Progenitor cell of endocrine pancreas (in vitro differentiated cells): ENCODE measurements at regions not wholly inside any gene's neighbourhood (a gene's known extent, or its start where the extent isn't known, plus 50 kb on each side); places are given as distances from the start of the nearest gene placed in this dataset.

Source experiments
- DNase-seq: peaks from one replicate; pipeline ENCODE4 v3.0.0; 2021; ENCODE audit warnings: low spot score; ENCODE audit not compliant: unreplicated experiment
- H3K27ac Mint-ChIP-seq: 2 replicates; pipeline ENCODE4 v1.8.0; 2021; ENCODE audit warnings: mild to moderate bottlenecking, moderate library complexity, mixed read lengths
- H3K27me3 Mint-ChIP-seq: 2 replicates; pipeline ENCODE4 v1.8.0; 2021; ENCODE audit warnings: mixed read lengths
- H3K36me3 Mint-ChIP-seq: 2 replicates; pipeline ENCODE4 v1.8.0; 2022; ENCODE audit warnings: mixed read lengths; ENCODE audit not compliant: insufficient read depth
- H3K4me1 Mint-ChIP-seq: 2 replicates; pipeline ENCODE4 v1.8.0; 2021; ENCODE audit warnings: low read depth, mixed read lengths
- H3K4me3 Mint-ChIP-seq: 2 replicates; pipeline ENCODE4 v1.8.0; 2021; ENCODE audit warnings: low read depth, mild to moderate bottlenecking, moderate library complexity, mixed read lengths
- H3K9me3 Mint-ChIP-seq: 2 replicates; pipeline ENCODE4 v1.8.0; 2021; ENCODE audit warnings: low read depth, mixed read lengths
- TF ChIP-seq, protein P1 (sequence below): fragments of 200-600 bp; sonication (generic); IDR thresholded peaks from one replicate; pipeline ENCODE4 v1.5.0; 2021; ENCODE audit warnings: antibody characterized with exemption, mild to moderate bottlenecking; ENCODE audit not compliant: unreplicated experiment

DNA sequence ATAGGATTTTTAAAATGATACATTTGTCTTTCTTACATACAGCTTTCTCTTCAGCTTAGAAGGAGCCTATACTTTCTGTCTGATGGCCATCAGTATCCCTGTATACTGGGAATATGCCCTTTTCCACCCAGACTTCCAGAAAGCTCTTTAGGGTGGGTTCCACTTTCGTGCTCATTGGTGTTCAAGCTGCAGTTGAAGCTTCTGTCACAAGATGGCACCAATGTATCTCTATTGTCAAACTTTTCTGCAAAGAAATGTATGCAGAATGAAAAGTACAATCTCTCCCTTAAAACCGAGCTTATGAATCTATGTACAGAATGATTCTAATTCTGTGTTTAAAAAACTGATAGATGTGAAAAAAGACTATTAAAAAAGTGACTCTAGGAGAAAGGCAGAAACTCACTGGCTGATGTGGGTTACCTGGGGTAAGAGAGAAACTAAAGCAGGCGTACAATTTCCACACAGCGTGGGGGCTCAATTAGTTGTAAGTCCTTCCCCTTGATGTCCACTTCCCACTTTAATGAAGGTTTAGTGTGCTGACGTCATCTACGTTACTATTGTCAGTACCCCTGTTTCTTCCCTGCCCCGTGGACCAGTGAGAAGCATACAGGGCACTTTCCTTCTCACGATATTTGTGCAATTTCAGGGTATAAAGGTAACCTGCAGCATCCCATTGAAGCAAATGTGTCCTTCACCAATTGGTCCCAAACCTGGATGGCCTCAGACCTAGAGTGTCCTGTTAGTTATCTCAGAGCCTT lies 57.3 kb upstream of the TCEAL2 start:
- Mint-ChIP-seq H3K4me1 (no peaks in the 10 kb centered on the region), H3K27ac (no peak overlapping the region), H3K27me3 (no peaks in the 10 kb centered on the region), H3K9me3 (peaks cover 16% of the 10 kb centered on the region), H3K36me3 (no peaks in the 10 kb centered on the region), H3K4me3 (no peak overlapping the region)
- no peak for DNase-seq
- TF ChIP-seq, protein P1, sequence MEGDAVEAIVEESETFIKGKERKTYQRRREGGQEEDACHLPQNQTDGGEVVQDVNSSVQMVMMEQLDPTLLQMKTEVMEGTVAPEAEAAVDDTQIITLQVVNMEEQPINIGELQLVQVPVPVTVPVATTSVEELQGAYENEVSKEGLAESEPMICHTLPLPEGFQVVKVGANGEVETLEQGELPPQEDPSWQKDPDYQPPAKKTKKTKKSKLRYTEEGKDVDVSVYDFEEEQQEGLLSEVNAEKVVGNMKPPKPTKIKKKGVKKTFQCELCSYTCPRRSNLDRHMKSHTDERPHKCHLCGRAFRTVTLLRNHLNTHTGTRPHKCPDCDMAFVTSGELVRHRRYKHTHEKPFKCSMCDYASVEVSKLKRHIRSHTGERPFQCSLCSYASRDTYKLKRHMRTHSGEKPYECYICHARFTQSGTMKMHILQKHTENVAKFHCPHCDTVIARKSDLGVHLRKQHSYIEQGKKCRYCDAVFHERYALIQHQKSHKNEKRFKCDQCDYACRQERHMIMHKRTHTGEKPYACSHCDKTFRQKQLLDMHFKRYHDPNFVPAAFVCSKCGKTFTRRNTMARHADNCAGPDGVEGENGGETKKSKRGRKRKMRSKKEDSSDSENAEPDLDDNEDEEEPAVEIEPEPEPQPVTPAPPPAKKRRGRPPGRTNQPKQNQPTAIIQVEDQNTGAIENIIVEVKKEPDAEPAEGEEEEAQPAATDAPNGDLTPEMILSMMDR: peak; percentile 62

DNA sequence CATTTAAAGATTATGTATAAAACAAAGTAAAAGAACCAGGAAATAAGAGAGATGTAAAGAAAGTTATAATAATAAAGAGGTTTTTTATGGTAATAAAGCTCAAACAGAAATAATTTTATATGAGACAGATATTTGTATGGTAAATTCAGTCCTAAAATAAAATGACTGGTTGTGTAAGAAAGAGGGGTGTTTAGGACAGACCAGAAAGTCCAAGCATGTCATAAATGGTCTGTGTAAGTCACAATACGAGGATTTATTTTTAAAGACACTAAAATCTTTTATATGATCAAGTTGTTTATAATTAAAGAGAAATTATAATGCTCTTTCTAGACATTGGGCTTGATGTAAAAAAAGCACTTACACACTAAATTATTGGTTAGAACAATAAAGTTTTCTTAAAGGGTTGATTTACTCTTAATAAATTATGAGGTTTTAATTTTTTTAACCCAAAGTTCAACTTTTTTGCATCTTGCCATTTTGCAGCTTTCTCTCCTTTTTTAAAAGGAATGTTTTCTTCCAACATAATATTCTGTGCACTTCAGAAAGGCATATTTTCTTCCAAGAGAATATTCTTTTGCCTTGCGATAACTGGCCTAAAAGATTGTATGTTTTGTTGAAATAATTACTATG lies 61.9 kb upstream of the TCEAL2 start:
- H3K4me3 Mint-ChIP-seq: no peak overlapping the region
- H3K27me3 Mint-ChIP-seq: no peaks in the 10 kb centered on the region
- H3K27ac Mint-ChIP-seq: no peak overlapping the region
- peaks cover 34% of the 10 kb centered on the region for H3K9me3 Mint-ChIP-seq
- H3K36me3 Mint-ChIP-seq: no peaks in the 10 kb centered on the region
- no peak for DNase-seq
- no peaks in the 10 kb centered on the region for H3K4me1 Mint-ChIP-seq
- TF ChIP-seq, protein P1: no peak

DNA sequence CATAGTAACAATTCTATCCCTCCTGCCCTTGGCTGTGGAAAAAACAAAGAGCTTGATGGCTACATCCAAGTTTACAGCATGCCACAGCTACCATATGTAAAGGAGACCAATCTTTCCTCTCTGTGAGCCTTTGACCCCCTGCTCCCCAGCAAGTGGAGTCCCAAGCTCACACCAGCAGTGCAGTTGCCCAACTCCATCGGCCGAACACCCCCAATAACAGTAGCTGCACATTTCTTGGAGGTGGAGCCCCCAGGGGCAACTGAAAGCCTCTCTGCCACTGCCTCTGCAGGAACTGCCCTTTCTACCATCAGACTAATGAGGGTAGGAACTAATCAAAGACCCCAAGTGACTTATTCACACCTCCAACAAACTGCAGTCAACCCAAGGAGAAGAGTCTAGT lies 81.0 kb upstream of the TCEAL2 start:
- no peak overlapping the region for H3K27ac Mint-ChIP-seq
- DNase-seq: no peak
- H3K4me1 Mint-ChIP-seq: no peaks in the 10 kb centered on the region
- H3K27me3 Mint-ChIP-seq: no peaks in the 10 kb centered on the region
- H3K36me3 Mint-ChIP-seq: no peaks in the 10 kb centered on the region
- TF ChIP-seq, protein P1: no peak
- peaks cover 35% of the 10 kb centered on the region for H3K9me3 Mint-ChIP-seq
- no peak overlapping the region for H3K4me3 Mint-ChIP-seq

DNA sequence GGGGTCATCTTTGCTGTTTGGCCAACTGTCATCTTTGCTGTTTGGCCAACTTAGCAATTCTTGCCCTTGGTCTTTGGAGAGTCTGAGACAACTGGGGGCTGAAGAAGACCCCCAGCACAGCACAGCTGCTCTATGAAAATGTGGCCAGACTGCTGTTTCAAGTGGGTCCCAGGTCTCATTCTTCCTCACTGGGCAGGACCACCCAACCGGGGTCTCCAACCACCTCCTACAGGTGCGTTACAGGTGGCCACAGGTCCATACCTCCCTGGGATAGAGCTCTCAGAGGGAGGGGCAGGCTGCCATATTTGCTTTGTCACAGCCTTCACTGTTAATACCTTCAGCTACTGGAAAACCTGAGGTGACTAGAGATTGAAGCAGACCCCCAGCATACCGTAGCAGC lies 82.1 kb upstream of the TCEAL2 start:
- Mint-ChIP-seq H3K36me3 (no peaks in the 10 kb centered on the region), H3K4me3 (no peak overlapping the region), H3K27ac (no peak overlapping the region), H3K27me3 (no peaks in the 10 kb centered on the region), H3K4me1 (no peaks in the 10 kb centered on the region), H3K9me3 (peaks cover 45% of the 10 kb centered on the region)
- no peak for DNase-seq
- TF ChIP-seq, protein P1: no peak

DNA sequence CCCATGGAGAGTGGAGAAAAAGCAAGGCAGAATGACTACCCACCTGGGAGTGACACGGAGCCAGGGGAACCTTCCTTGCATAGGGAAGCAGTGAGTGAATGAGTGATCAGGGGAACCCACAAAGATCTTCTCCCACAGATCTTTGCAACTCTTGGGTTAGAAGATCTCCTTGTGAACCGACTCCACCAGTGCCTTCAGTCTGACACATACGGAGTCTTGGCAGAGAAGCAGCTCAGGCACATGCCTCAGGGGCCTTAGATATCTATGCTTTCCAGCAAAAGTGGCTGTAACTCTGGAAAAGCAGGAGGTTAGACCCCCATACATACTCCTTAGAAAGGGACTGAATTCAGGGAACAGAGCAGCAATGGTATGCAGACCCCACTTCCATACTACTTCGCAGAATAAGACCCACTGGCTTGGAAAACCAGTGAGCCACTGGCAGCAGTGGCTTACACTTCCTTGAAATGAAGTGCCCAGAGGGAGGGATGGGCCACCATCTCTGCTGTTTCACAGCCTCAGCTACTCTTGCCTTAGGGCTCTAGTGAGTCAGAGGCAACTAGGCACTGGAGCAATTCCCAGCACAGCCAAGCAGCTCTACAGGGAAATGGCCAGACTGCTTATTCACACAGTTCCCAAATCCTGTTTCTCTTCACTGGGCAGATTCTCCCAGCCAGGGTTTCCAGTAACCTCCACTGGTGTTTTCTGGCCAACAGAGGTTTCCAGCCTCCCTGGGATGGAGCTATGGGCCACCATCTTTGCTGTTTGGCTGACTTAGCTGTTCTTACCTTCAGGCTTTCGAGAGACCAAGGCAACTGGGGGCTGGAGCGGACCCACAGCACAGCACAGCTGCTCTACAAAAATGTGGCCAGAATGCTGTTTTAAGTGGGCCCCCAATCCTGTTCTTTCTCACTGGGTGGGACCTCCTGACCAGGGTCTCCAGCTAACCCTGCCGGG lies 82.8 kb upstream of the TCEAL2 start:
- Mint-ChIP-seq H3K4me1 (no peaks in the 10 kb centered on the region), H3K9me3 (peaks cover 53% of the 10 kb centered on the region), H3K36me3 (no peaks in the 10 kb centered on the region), H3K27me3 (no peaks in the 10 kb centered on the region), H3K4me3 (no peak overlapping the region), H3K27ac (no peak overlapping the region)
- TF ChIP-seq, protein P1: no peak
- DNase-seq: no peak
